OCI-LY7 (cell line): ENCODE measurements at regions not wholly inside any gene's neighbourhood (a gene's known extent, or its start where the extent isn't known, plus 50 kb on each side); places are given as distances from the start of the nearest gene placed in this dataset.

ENCODE experiments used
- BruUV-seq: library from RNA; stranded (reverse); fragments of 400-500 nt; replicated peaks from 2 replicates; lab custom pipeline; 2021; lab: Mats Ljungman, UMichigan
- CTCF ChIA-PET: fragments of 300-600 bp; sonication (Branson Sonifier 250); formaldehyde crosslinking; loops from one replicate; lab custom pipeline; 2022; ENCODE audit warnings: antibody characterized with exemption; ENCODE audit not compliant: unreplicated experiment; lab: Charles Lee
- POLR2A ChIA-PET: fragments of 300-600 bp; sonication (Branson Sonifier 250); formaldehyde crosslinking; loops from one replicate; lab custom pipeline; 2022; ENCODE audit warnings: antibody characterized with exemption; lab: Charles Lee
- DNase-seq: peaks from one replicate; pipeline ENCODE4 v3.0.0-alpha.2; 2015; ENCODE audit warnings: low spot score
- H2AFZ ChIP-seq: fragments of 200-600 bp; sonication (generic), shearing (Covaris generic); 2 replicates; pipeline ENCODE4 v1.6.1; 2014; ENCODE audit warnings: mild to moderate bottlenecking, antibody characterized with exemption, low read length, moderate library complexity
- H3K27ac ChIP-seq: fragments of 200-600 bp; sonication (generic); 2 replicates; pipeline ENCODE4 v1.5.1; 2014; ENCODE audit warnings: mixed run types, low read depth, mild to moderate bottlenecking, moderate library complexity, low read length, inconsistent platforms; ENCODE audit not compliant: poor library complexity, severe bottlenecking
- H3K36me3 ChIP-seq: fragments of 200-600 bp; sonication (generic); 2 replicates; pipeline ENCODE4 v1.6.1; 2014; ENCODE audit warnings: mild to moderate bottlenecking, antibody characterized with exemption, low read length, moderate library complexity, mixed read lengths; ENCODE audit not compliant: insufficient read depth
- H3K4me1 ChIP-seq: fragments of 200-600 bp; sonication (generic); 2 replicates; pipeline ENCODE4 v1.5.1; 2014; ENCODE audit warnings: mild to moderate bottlenecking, low read length; ENCODE audit not compliant: insufficient read depth, poor library complexity, severe bottlenecking
- H3K4me2 ChIP-seq: fragments of 200-600 bp; sonication (generic); 2 replicates; pipeline ENCODE4 v1.6.1; 2014; ENCODE audit warnings: mild to moderate bottlenecking, low read length
- H3K4me3 ChIP-seq: fragments of 200-600 bp; sonication (generic); 2 replicates; pipeline ENCODE4 v1.5.1; 2014; ENCODE audit warnings: mild to moderate bottlenecking, low read depth, low read length; ENCODE audit not compliant: poor library complexity, severe bottlenecking
- H3K79me2 ChIP-seq: fragments of 200-600 bp; sonication (generic); 2 replicates; pipeline ENCODE4 v1.6.1; 2016; ENCODE audit warnings: low read depth, mild to moderate bottlenecking, low read length, moderate library complexity, mixed read lengths; ENCODE audit not compliant: insufficient read depth
- H3K9me2 ChIP-seq: fragments of 200-600 bp; sonication (generic); 2 replicates; pipeline ENCODE4 v1.6.1; 2016; ENCODE audit warnings: mild to moderate bottlenecking, low read length, mixed read lengths; ENCODE audit not compliant: insufficient read depth
- H3K9me3 ChIP-seq: fragments of 200-600 bp; sonication (generic); 2 replicates; pipeline ENCODE4 v1.6.1; 2014; ENCODE audit warnings: mild to moderate bottlenecking, mixed run types, low read length, mixed read lengths
- H4K20me1 ChIP-seq: fragments of 200-600 bp; sonication (generic); 2 replicates; pipeline ENCODE4 v1.6.1; 2014; ENCODE audit warnings: mild to moderate bottlenecking, antibody characterized with exemption, low read length, moderate library complexity, mixed read lengths; ENCODE audit not compliant: insufficient read depth
- EZH2phosphoT487 ChIP-seq: fragments of 200-600 bp; sonication (generic); IDR thresholded peaks from 2 replicates; pipeline ENCODE4 v1.6.1; 2018; ENCODE audit warnings: low read depth, borderline replicate concordance, mild to moderate bottlenecking, mixed run types, antibody characterized with exemption, low read length, moderate library complexity, mixed read lengths
- intact Hi-C: fragments of 100-400 bp; cut with micrococcal nuclease; formaldehyde crosslinking; loops from one replicate; pipeline ENCODE4 v1.10.0; 2022; ENCODE audit not compliant: unreplicated experiment
- TF ChIP-seq, protein P1 (sequence below): fragments of 200-600 bp; sonication (generic); conservative IDR thresholded peaks from 2 replicates; pipeline ENCODE4 v1.5.1; 2014; ENCODE audit warnings: mild to moderate bottlenecking, antibody characterized with exemption, low read length, moderate library complexity, mixed read lengths

DNA sequence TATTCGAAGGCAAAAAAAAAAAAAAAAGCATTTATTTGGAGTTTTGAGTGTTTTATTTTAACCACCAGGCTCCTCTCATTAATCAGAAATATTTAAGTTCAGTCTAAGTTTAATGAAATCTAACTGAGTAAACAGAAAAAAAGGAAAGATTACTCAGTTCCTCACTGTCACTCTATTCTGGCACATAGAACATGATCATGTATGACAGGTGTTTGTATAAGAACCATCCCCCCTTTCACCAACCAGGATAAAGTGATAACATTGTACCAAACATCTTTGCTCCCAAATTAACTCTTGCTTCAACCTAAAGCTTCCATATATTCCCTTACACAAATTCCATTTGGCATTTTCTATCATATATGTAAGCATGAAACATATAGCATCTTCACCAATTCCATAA lies 176.2 kb upstream of the HSF2 start:
- Histone ChIP-seq H3K79me2 (no peaks in the 10 kb centered on the region), H2AFZ (no peak overlapping the region), H3K4me1 (no peaks in the 10 kb centered on the region), H3K9me3 (no peaks in the 10 kb centered on the region), H3K4me3 (no peak overlapping the region), H3K9me2 (no peaks in the 10 kb centered on the region), H3K36me3 (no peaks in the 10 kb centered on the region), H4K20me1 (no peaks in the 10 kb centered on the region), H3K4me2 (no peak overlapping the region), H3K27ac (no peak overlapping the region)
- TF ChIP-seq, protein P1, sequence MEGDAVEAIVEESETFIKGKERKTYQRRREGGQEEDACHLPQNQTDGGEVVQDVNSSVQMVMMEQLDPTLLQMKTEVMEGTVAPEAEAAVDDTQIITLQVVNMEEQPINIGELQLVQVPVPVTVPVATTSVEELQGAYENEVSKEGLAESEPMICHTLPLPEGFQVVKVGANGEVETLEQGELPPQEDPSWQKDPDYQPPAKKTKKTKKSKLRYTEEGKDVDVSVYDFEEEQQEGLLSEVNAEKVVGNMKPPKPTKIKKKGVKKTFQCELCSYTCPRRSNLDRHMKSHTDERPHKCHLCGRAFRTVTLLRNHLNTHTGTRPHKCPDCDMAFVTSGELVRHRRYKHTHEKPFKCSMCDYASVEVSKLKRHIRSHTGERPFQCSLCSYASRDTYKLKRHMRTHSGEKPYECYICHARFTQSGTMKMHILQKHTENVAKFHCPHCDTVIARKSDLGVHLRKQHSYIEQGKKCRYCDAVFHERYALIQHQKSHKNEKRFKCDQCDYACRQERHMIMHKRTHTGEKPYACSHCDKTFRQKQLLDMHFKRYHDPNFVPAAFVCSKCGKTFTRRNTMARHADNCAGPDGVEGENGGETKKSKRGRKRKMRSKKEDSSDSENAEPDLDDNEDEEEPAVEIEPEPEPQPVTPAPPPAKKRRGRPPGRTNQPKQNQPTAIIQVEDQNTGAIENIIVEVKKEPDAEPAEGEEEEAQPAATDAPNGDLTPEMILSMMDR = no peak
- no peak for TF ChIP-seq EZH2phosphoT487
- ChIA-PET CTCF (no interaction called here), POLR2A (interaction anchor here (0.5 to 1.1 kb wide), 2 partner anchors 47 to 372 kb away, joined by 3 read pairs; no protein-coding TSS in a partner anchor)
- no TSS peak for BruUV-seq
- intact Hi-C loops = no loop called here
- DNase-seq = no peak

DNA sequence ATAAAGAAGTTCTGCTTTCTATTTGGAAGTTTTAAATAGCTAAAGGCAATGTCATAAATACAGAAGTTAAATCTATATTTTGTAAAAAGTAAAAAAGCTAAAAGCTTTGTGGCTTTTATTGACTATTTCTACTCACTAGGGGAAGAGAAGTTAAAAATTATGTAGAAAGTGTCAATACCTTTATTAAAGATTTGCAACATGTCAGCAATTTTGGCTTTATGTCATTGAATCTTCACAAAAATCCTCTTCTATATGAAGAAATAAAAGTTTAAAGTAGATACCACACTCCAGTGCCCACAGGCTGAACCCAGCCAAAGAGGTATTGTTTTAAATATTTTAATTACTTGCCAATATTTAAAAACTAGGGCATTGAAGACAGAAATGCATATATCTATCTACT lies 160.6 kb upstream of the HSF2 start:
- Histone ChIP-seq H3K79me2 (no peaks in the 10 kb centered on the region), H3K4me2 (no peak overlapping the region), H3K9me2 (no peaks in the 10 kb centered on the region), H3K9me3 (no peaks in the 10 kb centered on the region), H4K20me1 (no peaks in the 10 kb centered on the region), H3K27ac (no peak overlapping the region), H3K4me1 (no peaks in the 10 kb centered on the region), H2AFZ (no peak overlapping the region), H3K4me3 (no peak overlapping the region), H3K36me3 (no peaks in the 10 kb centered on the region)
- no TSS peak for BruUV-seq
- CTCF ChIA-PET = no interaction called here
- TF ChIP-seq, protein P1 = no peak
- POLR2A ChIA-PET = no interaction called here
- no peak for DNase-seq
- intact Hi-C loops = no loop called here

DNA sequence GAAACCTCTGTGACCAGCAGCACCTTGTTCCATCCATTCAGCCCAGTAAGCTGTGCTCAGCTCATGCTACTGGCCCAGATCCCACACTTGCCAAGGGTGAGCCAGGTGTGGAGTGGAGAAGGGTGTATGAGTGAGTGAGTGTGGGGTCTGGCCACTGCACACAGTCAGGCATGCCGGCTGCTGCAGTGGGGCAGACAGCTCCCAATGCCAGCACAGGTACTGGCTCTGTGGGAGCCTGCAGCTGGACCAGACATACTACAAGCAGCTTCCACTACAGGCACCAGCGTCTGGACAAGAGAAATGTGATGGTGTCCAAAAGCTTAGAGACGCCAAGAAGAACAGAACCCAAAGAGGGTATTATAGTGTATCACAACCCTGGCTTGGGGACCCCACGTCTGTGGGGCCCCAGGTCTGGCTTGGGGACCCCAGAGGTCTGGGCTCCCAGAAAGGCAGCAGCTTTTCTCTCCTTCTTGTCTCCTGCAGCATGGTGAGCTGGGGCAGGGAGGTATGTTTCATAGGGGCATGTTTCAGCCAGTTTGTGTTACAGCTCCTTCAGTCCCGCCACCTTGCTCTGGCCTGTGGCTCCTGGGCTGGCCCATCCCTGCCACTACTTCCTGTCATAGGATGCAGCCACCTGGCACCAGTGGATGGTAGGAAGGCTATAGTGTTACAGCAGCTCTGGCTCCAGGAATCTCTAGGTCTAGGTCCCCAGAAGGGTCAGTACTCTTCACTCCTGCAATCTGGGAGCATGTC lies 152.4 kb upstream of the HSF2 start:
- TF ChIP-seq, protein P1 = no peak
- no peak for TF ChIP-seq EZH2phosphoT487
- no peaks in the 10 kb centered on the region for H3K4me1 ChIP-seq

More for the DNA sequence above, 152.4 kb upstream of the HSF2 start:
- no TSS peak for BruUV-seq
- no peaks in the 10 kb centered on the region for H3K79me2 ChIP-seq
- H3K9me3 ChIP-seq = no peaks in the 10 kb centered on the region; the same call in 1 of the 2 replicates
- POLR2A ChIA-PET = interaction anchor here (0.6 kb wide), 2 partner anchors 46 to 200 kb away, joined by 3 read pairs; no protein-coding TSS in a partner anchor
- DNase-seq = no peak
- CTCF ChIA-PET = no interaction called here
- intact Hi-C loops = no loop called here
- H3K27ac ChIP-seq = no peak overlapping the region
- no peak overlapping the region for H2AFZ ChIP-seq
- H4K20me1 ChIP-seq = no peaks in the 10 kb centered on the region
- no peaks in the 10 kb centered on the region for H3K36me3 ChIP-seq
- no peak overlapping the region for H3K4me3 ChIP-seq
- no peak overlapping the region for H3K4me2 ChIP-seq
- no peaks in the 10 kb centered on the region for H3K9me2 ChIP-seq
